ENCODE measurements at regions not wholly inside any gene's neighbourhood (a gene's known extent, or its start where the extent isn't known, plus 50 kb on each side); places are given as distances from the start of the nearest gene placed in this dataset.

DNA sequence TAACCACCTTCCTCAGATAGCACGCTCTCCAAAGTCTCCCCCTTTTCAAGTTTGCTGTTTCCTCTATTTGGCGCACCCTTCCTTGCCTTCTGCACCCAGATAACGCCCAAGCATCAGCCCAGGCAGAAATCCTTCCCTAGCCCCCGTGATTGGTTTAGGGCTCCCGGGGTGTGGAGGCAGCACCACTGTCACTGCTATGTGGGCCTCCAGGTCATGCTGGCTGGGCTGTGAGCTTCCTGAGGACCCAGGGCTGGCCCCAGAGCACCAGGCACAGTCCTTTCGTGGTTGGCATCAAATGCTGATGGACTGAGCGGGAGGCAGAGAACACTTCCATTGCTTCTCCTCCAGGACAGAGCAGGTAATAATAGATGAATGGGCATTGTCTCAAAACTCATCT lies 311.4 kb downstream of the BCL11B start:
- H3K27me3 Mint-ChIP-seq (ENCODE audit: low read depth): no peaks in the 10 kb centered on the region
- H3K36me3 Mint-ChIP-seq (ENCODE audit: low read depth): no peaks in the 10 kb centered on the region
- ATAC-seq (no peak), DNase-seq (peak; percentile 4)
- H3K4me1 Mint-ChIP-seq (ENCODE audit: low read depth): peaks cover 33% of the 10 kb centered on the region
- H3K4me3 Mint-ChIP-seq: no peak overlapping the region
- ChIA-PET CTCF (no interaction called here), POLR2A (no interaction called here)
- H3K27ac Mint-ChIP-seq: no peak overlapping the region
- H3K9me3 Mint-ChIP-seq (ENCODE audit: insufficient read depth): no peaks in the 10 kb centered on the region

DNA sequence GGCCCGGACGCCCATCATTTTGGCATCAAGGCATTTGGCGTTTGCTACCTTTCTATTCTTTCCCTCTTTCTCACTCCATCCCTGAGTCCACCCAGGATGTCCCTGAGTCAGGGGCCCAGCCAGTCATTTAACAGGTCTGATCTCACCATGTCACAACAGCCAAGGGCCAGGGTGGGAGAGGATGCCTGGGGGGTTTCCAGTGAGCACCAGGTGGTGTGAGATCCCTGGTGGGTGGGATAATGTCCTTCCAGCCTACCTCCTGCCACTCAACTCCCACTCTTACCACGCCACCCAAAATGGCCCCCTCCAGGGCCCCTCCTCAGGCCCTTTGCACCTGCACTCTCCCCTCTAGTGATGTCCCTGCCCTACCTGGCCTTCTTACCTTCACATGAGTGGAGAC lies 310.8 kb downstream of the BCL11B start:
- POLR2A ChIA-PET: no interaction called here
- DNase-seq (peak; percentile 17), ATAC-seq (no peak)
- Mint-ChIP-seq H3K27ac (peak overlapping the region; percentile 11), H3K36me3 (ENCODE audit: low read depth) (no peaks in the 10 kb centered on the region), H3K9me3 (ENCODE audit: insufficient read depth) (no peaks in the 10 kb centered on the region), H3K4me3 (no peak overlapping the region), H3K27me3 (ENCODE audit: low read depth) (no peaks in the 10 kb centered on the region), H3K4me1 (ENCODE audit: low read depth) (peaks cover 38% of the 10 kb centered on the region)
- CTCF ChIA-PET: no interaction called here

DNA sequence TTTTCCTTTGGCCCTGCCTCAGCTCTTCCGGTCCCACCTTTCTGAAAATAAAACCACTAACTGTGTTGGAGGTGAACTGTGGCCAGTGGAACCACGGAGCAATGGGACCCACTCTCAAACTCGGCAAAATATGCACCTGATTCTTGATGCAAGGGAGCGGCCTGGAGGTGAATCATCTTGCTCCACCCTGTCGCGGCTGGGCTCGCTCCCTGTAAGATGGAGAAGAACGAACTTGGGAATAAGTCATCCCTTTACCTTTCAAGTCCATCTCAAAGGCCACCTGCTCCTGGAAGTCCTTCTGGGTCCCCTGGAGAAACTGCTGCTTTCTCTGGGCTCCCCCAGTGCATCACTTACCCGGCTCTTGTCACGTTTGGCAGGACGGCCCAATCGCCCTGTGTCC lies 309.9 kb downstream of the BCL11B start:
- ChIA-PET POLR2A (no interaction called here), CTCF (no interaction called here)
- H3K9me3 Mint-ChIP-seq (ENCODE audit: insufficient read depth): no peaks in the 10 kb centered on the region
- peaks cover 42% of the 10 kb centered on the region for H3K4me1 Mint-ChIP-seq (ENCODE audit: low read depth)
- H3K27ac Mint-ChIP-seq: no peak overlapping the region
- ATAC-seq (no peak), DNase-seq (peak; percentile 11)
- no peak overlapping the region for H3K4me3 Mint-ChIP-seq
- no peaks in the 10 kb centered on the region for H3K27me3 Mint-ChIP-seq (ENCODE audit: low read depth)
- H3K36me3 Mint-ChIP-seq (ENCODE audit: low read depth): no peaks in the 10 kb centered on the region

DNA sequence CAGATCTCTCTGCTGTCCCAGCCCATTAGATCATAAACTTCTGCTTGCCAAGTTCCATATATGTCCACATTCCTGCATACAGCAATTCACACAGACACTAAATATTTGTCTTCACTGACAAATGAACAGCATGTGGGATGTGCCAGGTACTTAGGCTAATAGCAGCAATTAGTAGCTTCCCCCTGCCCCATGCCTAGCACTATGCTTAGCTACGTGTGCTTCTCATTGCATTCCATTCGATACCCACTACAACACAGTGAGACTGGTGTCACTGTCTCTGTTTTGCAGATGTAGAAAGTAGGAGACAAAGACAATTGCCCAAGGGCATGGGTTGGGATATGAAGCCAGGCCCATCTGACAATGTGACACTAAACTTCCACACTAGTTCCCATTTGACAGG lies 308.4 kb downstream of the BCL11B start:
- no peak for ATAC-seq
- Mint-ChIP-seq H3K36me3 (ENCODE audit: low read depth) (no peaks in the 10 kb centered on the region), H3K27me3 (ENCODE audit: low read depth) (no peaks in the 10 kb centered on the region), H3K9me3 (ENCODE audit: insufficient read depth) (no peaks in the 10 kb centered on the region), H3K4me3 (no peak overlapping the region), H3K27ac (peak overlapping the region; percentile 18), H3K4me1 (ENCODE audit: low read depth) (peaks cover 43% of the 10 kb centered on the region)
- POLR2A ChIA-PET: no interaction called here
- CTCF ChIA-PET: no interaction called here
- no peak for DNase-seq

DNA sequence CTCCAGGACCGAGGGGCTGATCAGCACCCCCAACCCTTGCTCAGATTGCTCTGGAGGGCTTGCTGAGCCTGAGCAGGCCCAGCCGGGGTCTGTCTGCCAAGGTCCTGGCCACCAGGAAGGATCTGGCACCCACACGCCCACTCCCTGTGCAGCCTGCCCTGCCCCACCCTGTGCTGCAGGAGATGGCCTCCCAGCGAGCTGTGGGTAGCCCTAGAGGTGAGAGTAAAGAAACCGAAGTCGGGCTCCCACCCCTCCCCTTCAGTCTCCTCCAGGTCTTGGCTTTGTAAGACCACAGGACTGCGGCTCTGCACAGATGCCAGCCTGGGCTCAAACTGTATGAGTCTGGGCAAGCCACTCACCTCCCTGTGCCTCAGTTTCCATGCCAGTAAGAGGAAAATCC lies 307.8 kb downstream of the BCL11B start:
- no peaks in the 10 kb centered on the region for H3K27me3 Mint-ChIP-seq (ENCODE audit: low read depth)
- peaks cover 43% of the 10 kb centered on the region for H3K4me1 Mint-ChIP-seq (ENCODE audit: low read depth)
- no peaks in the 10 kb centered on the region for H3K9me3 Mint-ChIP-seq (ENCODE audit: insufficient read depth)
- no peak overlapping the region for H3K4me3 Mint-ChIP-seq
- H3K36me3 Mint-ChIP-seq (ENCODE audit: low read depth): no peaks in the 10 kb centered on the region
- DNase-seq (peak; percentile 52), ATAC-seq (peak; percentile 65)
- peak overlapping the region; percentile 18 for H3K27ac Mint-ChIP-seq
- CTCF ChIA-PET: no interaction called here
- POLR2A ChIA-PET: interaction anchor here (0.5 kb wide), 1 partner anchor 151 kb away, joined by 3 read pairs; no protein-coding TSS in a partner anchor

DNA sequence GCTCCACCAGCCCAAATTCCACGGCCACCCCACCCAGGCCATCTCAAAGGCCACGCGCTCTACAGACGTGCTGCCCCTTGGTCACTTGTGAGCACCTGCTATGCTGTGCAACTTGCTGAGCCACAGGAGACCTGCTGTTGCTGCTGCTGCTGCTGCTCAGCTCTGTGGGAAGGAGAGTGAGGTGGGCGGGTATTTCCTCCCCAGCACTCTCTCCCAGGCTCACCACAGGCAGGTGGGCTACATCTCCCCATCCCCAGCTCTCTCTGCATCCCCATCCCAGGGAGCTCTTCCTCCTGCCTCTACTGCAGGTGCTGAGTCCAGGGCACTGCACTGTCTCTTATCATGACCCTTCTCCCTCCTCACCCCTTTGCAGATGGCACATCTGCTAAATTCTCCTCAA lies 306.9 kb downstream of the BCL11B start:
- Mint-ChIP-seq H3K36me3 (ENCODE audit: low read depth) (no peaks in the 10 kb centered on the region), H3K27me3 (ENCODE audit: low read depth) (peaks cover 4% of the 10 kb centered on the region), H3K9me3 (ENCODE audit: insufficient read depth) (no peaks in the 10 kb centered on the region), H3K4me1 (ENCODE audit: low read depth) (peaks cover 43% of the 10 kb centered on the region), H3K4me3 (peak overlapping the region; percentile 48), H3K27ac (peak overlapping the region; percentile 70)
- ChIA-PET POLR2A (no interaction called here), CTCF (interaction anchor here (1.4 kb wide), 1 partner anchor 11 kb away, joined by 3 read pairs; no protein-coding TSS in a partner anchor)
- DNase-seq (no peak), ATAC-seq (peak; percentile 46)

DNA sequence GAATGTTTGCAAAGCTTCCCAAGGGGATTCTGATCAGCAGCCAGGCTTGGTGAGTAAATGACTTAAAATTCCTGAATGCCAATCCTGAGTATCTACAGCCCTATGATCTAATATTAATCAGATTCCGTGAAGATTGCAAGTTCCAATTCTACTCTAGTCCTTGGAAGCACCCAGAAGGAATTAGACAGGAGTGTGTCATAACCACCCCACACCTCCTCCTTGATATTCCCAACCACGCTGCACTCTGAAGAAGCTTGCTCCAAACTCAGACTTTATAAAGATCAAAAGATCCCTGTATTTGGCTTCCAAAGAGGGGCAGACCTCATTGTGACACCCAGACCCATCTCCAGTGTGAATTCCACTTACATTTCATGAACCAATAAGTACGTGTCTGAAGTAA lies 306.0 kb downstream of the BCL11B start:
- DNase-seq: no peak
- peaks cover 43% of the 10 kb centered on the region for H3K4me1 Mint-ChIP-seq (ENCODE audit: low read depth)

DNA sequence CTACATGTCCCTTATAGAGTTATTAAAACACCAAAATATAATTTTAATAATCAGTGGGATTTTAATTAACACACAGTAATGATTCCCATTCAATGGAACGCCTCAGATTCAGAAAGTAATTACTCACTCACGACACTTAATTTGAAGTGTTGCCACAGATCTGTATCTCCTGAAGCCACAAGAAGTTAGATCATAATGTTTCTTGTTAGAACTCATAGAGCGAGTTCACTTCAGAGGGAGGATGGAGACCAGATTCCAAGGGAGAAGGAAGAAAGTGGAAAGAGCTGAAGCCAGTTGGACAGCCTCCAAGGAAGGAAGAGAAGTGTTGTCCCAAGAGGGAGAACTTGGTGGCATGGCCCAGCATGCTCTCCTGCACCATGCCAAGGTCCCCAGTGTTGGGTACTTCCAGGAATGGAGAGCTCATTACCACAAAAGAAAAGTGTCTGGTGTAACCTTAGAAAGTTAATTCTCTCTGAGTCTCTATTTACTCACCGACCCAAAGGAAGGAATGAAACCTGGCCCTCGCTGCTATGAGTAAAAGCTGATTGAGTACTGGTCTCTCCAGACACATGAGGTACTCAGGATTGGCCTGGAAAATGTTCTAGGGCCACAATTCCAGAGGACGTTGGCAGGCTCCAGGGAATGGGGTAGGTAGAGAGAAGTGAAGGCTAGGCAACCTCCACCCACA lies 305.4 kb downstream of the BCL11B start:
- H3K9me3 Mint-ChIP-seq (ENCODE audit: insufficient read depth): no peaks in the 10 kb centered on the region
- peaks cover 4% of the 10 kb centered on the region for H3K27me3 Mint-ChIP-seq (ENCODE audit: low read depth)
- H3K27ac Mint-ChIP-seq: no peak overlapping the region
- H3K4me1 Mint-ChIP-seq (ENCODE audit: low read depth): peaks cover 40% of the 10 kb centered on the region
- DNase-seq (no peak), ATAC-seq (no peak)
- no peak overlapping the region for H3K4me3 Mint-ChIP-seq
- CTCF ChIA-PET: interaction anchor here (1.4 kb wide), 1 partner anchor 12 kb away, joined by 3 read pairs; no protein-coding TSS in a partner anchor
- POLR2A ChIA-PET: no interaction called here
- no peaks in the 10 kb centered on the region for H3K36me3 Mint-ChIP-seq (ENCODE audit: low read depth)

More for the DNA sequence above, 306.0 kb downstream of the BCL11B start:
- ATAC-seq: no peak
- Mint-ChIP-seq H3K27me3 (ENCODE audit: low read depth) (peaks cover 4% of the 10 kb centered on the region), H3K9me3 (ENCODE audit: insufficient read depth) (no peaks in the 10 kb centered on the region), H3K27ac (no peak overlapping the region), H3K36me3 (ENCODE audit: low read depth) (no peaks in the 10 kb centered on the region), H3K4me3 (no peak overlapping the region)
- CTCF ChIA-PET: interaction anchor here (1.4 kb wide), 1 partner anchor 12 kb away, joined by 3 read pairs; no protein-coding TSS in a partner anchor
- POLR2A ChIA-PET: interaction anchor here (0.6 kb wide), 1 partner anchor 34 kb away, joined by 5 read pairs; no protein-coding TSS in a partner anchor

DNA sequence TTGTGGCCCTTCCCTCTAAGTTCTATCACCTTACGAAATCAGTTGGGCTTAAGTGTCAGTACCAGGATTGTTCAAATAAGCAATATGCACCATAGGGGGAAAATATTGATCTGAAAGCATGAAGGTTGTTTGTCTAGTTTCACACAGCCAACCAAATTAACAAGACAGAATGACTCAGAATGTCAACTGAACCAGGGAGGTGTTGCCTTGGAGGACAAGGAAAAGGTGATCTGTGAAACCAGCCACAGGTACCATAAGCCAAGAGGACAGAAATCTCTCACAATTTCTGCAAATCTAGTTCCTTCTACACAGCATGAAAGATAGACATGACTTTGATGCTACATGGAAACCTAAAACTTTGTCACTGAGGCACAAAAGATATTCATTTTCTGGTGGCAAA lies 297.9 kb downstream of the BCL11B start:
- CTCF ChIA-PET: no interaction called here
- Mint-ChIP-seq H3K4me3 (no peak overlapping the region), H3K36me3 (ENCODE audit: low read depth) (peaks cover 6% of the 10 kb centered on the region), H3K4me1 (ENCODE audit: low read depth) (no peaks in the 10 kb centered on the region), H3K27ac (no peak overlapping the region), H3K9me3 (ENCODE audit: insufficient read depth) (peaks cover 12% of the 10 kb centered on the region), H3K27me3 (ENCODE audit: low read depth) (peaks cover 4% of the 10 kb centered on the region)
- DNase-seq: no peak
- ATAC-seq: no peak
- POLR2A ChIA-PET: no interaction called here

DNA sequence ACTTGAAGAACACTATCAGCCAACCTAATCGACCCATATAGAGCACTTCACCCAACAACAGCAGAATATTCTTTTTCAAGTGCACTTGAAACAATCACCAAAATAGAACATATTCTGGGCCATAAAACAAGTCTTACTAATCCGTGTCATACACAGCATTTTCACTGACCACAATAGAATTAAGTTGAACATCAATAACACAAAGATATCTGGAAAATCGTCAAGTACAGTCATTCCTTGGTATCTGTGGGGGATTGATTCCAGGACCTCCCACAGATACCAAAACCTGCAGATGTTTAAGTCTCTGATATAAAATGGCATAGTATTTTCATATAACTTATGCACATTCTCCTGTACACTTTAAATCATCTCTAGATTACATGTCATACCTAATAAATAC lies 295.7 kb downstream of the BCL11B start:
- Mint-ChIP-seq H3K36me3 (ENCODE audit: low read depth) (peaks cover 13% of the 10 kb centered on the region), H3K4me3 (no peak overlapping the region), H3K4me1 (ENCODE audit: low read depth) (peaks cover 7% of the 10 kb centered on the region), H3K27me3 (ENCODE audit: low read depth) (no peaks in the 10 kb centered on the region), H3K9me3 (ENCODE audit: insufficient read depth) (peaks cover 16% of the 10 kb centered on the region), H3K27ac (no peak overlapping the region)
- ATAC-seq: no peak
- POLR2A ChIA-PET: no interaction called here
- CTCF ChIA-PET: no interaction called here
- no peak for DNase-seq

DNA sequence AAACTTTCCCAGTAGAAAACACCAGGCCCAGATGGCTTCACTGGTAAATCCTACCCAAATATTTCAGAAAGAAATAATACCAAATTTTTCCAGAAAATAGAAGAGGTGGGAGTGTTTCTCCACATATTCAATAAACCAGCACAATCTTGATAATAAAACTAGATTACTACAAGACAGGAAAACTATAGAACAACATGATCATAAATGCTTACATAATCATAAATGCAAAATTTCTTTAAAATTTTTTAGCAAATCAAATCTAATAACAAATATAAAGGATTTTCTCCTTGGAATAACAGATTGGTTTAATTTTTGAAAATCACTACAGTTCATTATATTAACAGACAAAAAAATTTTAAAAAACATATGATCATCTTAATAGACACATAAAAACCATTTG lies 294.5 kb downstream of the BCL11B start:
- no peak for ATAC-seq

DNA sequence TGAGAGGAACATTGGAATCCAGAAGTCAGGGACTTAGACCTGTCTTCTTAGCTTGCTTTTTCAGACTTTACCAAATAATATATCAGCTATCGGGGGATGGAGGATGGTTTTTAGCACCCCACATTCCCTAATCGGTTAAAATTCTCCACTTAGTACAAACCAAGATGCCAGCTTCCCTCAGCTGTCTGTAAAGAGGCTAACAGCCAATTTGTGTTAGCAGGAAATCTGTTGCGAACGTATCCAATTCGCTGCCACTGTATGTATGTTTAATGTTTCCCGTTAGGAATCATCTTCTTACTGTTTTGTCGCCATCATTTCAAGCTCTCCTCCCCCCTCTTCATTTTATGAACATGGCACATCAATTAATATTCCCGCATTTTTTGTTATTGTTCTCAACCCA lies 289.0 kb downstream of the BCL11B start:
- CTCF ChIA-PET: interaction anchor here (1.0 to 1.1 kb wide), 2 partner anchors 11 to 279 kb away, joined by 3 to 4 read pairs; no protein-coding TSS in a partner anchor
- ATAC-seq (no peak), DNase-seq (no peak)
- peaks cover 53% of the 10 kb centered on the region for H3K4me1 Mint-ChIP-seq (ENCODE audit: low read depth)
- peak overlapping the region; percentile 97 for H3K27ac Mint-ChIP-seq
- H3K4me3 Mint-ChIP-seq: no peak overlapping the region
- POLR2A ChIA-PET: no interaction called here
- H3K9me3 Mint-ChIP-seq (ENCODE audit: insufficient read depth): peaks cover 11% of the 10 kb centered on the region
- no peaks in the 10 kb centered on the region for H3K27me3 Mint-ChIP-seq (ENCODE audit: low read depth)
- H3K36me3 Mint-ChIP-seq (ENCODE audit: low read depth): peaks cover 10% of the 10 kb centered on the region

More for the DNA sequence above, 294.5 kb downstream of the BCL11B start:
- peaks cover 14% of the 10 kb centered on the region for H3K4me1 Mint-ChIP-seq (ENCODE audit: low read depth)
- ChIA-PET POLR2A (no interaction called here), CTCF (no interaction called here)
- H3K27me3 Mint-ChIP-seq (ENCODE audit: low read depth): no peaks in the 10 kb centered on the region
- peaks cover 16% of the 10 kb centered on the region for H3K9me3 Mint-ChIP-seq (ENCODE audit: insufficient read depth)
- peaks cover 13% of the 10 kb centered on the region for H3K36me3 Mint-ChIP-seq (ENCODE audit: low read depth)
- no peak overlapping the region for H3K4me3 Mint-ChIP-seq
- no peak for DNase-seq
- no peak overlapping the region for H3K27ac Mint-ChIP-seq

Data from activated CD8-positive, alpha-beta T cell treated with anti-CD3 and anti-CD28 coated beads, Interleukin-2, amount 10 ng/mL, durations not matched to agents 7 days and 5 days (primary cell).